NCI-H1105 (cell line): ENCODE measurements at regions not wholly inside any gene's neighbourhood (a gene's known extent, or its start where the extent isn't known, plus 50 kb on each side); places are given as distances from the start of the nearest gene placed in this dataset.

Experiments used
- DNase-seq: peaks from one replicate; lab custom pipeline; 2025; lab: John Stamatoyannopoulos, UW

GRCh38 chr3:189557824-189558223 lies 73.4 kb upstream of the TP63 start:
- DNase-seq: no peak

- no peak for DNase-seq
Measured at GRCh38 chr3:189561256-189561655, 69.9 kb upstream of the TP63 start.

DNA sequence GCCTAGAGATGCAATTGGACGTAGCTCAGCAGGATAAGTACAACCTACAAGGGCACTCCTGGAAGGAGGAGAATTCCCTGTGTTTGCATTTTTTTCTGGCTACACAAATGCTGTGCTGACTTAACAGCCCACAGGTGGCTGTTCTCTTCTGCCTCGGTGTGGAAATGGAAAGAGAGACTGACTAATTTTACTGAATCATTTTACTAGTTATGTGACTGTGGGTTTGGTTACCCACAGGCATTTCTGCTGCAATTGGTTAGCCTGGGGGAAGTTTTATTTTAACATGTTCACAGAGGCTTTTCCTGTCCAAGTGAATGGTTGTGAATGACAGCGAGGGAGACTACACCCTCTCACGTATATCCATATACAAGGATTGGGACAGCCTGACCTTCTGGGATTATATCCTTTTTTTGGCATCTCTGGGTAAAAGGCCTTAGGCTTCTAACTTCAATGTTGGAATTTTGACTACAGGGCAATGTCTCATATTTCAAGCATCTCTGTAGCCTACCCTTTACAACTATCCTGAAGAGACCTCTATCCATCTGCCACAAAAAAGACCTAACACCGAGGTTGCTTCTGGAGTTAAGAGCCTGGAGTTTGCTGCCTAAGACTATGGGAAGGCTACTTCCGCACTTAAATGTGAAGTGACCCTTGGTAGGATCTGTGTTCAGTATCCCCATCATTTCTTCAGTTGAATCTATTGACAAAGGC lies 67.2 kb upstream of the TP63 start:
- no peak for DNase-seq

GRCh38 chr3:189566550-189567130 lies 64.5 kb upstream of the TP63 start:
- DNase-seq: no peak

GRCh38 chr3:189567322-189567721 lies 63.9 kb upstream of the TP63 start:
- DNase-seq: no peak

GRCh38 chr3:189567766-189568420 lies 63.3 kb upstream of the TP63 start:
- no peak for DNase-seq

DNA sequence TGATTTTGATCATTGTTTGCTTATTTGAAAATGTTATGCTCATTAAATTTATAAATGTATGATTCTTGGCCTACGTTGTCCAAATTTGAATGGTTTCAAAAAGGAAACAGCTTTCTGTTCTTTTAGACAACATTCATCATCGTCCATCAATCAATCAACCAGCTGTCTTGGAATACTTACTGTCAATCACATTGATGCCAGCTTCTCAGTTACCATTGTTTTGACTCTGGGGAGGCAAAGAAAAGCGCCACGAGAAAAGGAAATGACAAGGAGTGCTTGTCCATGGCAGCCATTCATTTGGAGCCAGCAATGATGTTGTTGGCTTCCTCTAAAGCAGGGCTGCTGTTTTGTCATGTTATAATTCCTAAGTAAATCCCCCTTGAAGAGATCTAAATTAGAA lies 62.2 kb upstream of the TP63 start:
- DNase-seq: no peak

DNA sequence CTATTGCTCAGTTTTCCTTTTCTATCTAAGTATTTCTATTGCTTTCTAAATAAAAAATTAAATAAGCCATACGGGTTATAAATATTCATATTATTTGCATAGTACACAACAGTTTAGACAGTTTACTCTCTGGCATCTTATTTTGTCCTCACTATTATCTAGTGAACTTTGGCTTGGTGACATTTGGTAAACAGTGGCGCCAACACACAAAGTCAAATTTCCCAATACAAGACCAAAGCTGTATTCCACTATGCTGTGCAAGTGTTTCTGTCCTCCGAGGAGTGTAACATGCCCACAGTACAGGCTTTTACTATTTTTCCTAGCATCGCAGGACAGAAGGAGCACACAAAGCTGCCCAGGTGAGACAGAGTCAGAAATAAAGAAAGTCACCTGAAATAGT lies 61.7 kb upstream of the TP63 start:
- DNase-seq: no peak

DNA sequence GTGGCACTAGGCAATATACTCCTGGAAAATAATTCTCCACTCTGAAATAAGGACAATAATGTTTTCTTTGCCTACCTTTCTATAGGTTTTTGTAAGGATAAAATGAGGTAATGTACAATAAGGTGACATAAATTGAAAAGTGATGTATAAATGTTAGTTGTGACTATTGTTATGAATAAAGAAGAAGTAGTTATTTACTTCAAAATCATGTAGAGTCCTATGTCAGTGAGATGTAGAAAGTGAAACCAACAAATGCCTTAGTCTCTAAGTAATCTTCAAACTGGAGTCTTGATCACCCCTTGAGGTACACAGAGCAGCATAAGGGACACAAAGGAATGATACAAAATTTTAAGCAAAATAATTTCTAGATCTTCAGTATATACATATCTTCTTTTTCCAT lies 60.3 kb upstream of the TP63 start:
- no peak for DNase-seq

DNA sequence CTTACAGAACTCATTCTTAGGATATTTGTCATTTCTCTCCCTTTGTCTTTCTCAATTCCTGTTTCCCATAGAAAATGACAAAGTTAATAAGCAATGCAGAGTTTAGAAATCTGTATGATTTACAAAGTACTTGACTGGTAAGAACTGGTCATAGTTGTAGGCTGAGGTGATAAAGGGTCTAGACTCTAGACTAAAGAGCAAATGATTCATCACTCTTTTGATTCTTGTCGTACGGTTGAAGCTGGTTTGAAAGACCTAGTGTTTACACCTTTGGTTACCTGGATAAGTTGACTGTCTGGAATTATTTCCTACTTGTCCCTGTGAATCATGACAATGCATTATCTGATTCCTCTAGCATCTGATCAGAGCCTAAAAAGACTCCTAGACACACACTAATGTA lies 58.9 kb upstream of the TP63 start:
- no peak for DNase-seq

DNA sequence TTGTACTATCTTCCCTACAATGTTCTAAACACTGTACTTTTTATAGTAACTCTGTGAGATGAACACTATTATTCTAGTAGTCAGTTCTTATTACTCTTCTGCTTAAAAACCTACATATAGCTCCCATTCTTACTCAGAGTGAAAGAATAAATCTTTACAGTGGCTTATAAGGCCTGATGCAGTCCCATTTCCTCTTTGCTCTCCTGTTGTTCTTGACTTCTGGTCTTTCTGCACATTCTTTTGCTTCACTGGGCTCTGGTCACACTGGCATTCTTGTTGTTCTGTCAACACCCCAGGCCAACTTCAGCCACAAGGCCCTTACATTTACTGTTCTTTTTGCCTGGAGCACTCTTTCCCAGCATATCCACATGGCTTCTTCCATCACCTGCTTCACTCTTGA lies 58.2 kb upstream of the TP63 start:
- no peak for DNase-seq

GRCh38 chr3:189576486-189576885 lies 54.7 kb upstream of the TP63 start:
- no peak for DNase-seq

DNA sequence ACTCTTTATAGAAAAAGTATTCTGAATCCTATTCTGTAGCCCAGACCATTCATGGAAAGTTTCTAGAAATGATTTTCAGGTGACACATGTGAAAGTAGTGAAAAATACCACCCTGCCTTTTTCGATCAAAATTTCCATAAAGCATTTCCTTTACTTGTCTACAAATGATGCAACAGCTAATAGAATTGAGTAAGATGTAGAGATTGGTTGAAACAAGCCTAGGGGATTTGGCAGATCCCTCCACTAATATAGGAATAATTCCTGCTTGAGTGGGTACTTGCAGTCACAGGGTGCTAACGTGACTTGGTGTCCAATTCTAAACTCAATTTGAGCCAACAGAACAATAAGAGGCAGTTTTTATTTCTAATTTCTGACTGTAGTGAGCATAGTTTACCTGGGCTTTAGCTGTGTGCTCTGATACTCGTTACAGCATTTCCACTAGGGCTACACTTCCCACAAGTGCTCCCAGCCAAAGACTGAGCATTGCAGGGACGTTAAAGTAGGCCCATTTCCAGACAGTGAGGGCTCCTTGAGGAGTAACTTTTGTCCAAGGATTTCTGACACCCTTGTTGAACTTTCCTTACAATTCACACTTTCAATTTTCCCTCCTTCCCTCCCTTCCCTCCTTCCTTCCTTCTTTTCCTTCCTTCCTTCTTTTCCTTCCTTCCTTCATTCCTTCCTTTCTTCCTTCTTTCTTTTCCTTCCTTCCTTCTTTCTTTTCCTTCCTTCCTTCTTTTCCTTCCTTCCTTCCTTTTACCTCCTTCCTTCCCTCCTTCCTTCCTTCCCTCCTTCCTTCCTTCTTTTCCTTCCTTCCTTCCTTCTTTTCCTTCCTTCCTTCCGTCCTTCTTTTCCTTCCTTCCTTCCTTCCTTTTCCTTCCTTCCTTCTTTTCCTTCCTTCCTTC lies 53.9 kb upstream of the TP63 start:
- no peak for DNase-seq

DNA sequence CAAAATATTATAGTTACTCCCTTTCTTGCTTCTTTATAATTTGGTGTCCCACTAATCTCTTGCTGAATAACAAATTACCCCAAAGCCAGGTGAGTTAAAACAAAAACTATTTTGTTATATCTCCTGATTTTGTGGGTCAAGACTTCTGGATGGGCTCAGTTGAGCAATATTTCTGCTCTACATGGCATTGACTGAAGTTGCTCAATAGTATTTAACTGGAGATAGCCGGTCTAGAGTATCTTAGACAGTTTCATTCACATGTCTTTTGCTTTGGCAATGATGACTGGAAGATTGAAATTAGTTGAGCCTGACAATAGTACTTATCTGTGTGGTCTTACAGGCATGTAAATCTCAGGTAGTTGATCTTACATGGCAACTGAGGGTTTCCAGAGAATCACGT lies 51.0 kb upstream of the TP63 start:
- no peak for DNase-seq
